ENCODE measurements at regions not wholly inside any gene's neighbourhood (a gene's known extent, or its start where the extent isn't known, plus 50 kb on each side); places are given as distances from the start of the nearest gene placed in this dataset.

- TF ChIP-seq, protein P1, sequence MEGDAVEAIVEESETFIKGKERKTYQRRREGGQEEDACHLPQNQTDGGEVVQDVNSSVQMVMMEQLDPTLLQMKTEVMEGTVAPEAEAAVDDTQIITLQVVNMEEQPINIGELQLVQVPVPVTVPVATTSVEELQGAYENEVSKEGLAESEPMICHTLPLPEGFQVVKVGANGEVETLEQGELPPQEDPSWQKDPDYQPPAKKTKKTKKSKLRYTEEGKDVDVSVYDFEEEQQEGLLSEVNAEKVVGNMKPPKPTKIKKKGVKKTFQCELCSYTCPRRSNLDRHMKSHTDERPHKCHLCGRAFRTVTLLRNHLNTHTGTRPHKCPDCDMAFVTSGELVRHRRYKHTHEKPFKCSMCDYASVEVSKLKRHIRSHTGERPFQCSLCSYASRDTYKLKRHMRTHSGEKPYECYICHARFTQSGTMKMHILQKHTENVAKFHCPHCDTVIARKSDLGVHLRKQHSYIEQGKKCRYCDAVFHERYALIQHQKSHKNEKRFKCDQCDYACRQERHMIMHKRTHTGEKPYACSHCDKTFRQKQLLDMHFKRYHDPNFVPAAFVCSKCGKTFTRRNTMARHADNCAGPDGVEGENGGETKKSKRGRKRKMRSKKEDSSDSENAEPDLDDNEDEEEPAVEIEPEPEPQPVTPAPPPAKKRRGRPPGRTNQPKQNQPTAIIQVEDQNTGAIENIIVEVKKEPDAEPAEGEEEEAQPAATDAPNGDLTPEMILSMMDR (IDR thresholded peaks at IDR 0.05; ENCODE audit: low read depth, low read length, poor library complexity, severe bottlenecking) = no peak
- no peak for TF ChIP-seq EZH2phosphoT487 (IDR thresholded peaks at IDR 0.05; ENCODE audit: borderline replicate concordance, low read length)
Measured at GRCh38 chr20:57090590-57091560, 175.6 kb downstream of the BMP7 start.
